ENCODE measurements at regions not wholly inside any gene's neighbourhood (a gene's known extent, or its start where the extent isn't known, plus 50 kb on each side); places are given as distances from the start of the nearest gene placed in this dataset.
"Not testable (repeated sequence)": the region's sequence is repeated elsewhere in the genome, so short reads cannot be mapped to it uniquely, and the experiment has no call there.

DNA sequence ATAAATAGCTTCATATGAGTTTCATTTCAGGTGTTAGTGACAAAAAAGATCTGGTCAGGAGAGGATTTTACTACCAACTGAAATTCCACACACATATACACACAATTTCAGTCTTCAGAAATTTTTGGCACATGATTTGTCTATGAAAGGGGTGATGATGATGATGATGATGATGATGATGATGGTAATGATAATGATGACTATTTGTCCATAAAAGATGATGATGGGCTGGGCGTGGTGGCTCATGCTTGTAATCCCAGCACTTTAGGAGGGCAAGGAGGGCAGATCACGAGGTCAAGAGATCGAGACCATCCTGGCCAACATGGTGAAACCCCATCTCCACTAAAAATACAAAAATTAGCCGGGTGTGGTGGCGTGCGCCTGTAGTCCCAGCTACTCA lies 288.2 kb downstream of the ANXA1 start:
- not testable (repeated sequence) for H3K4me3 Mint-ChIP-seq, H3K27ac Mint-ChIP-seq

GRCh38 chr9:73441223-73441622 lies 289.6 kb downstream of the ANXA1 start:
- ATAC-seq: no peak
- Mint-ChIP-seq H3K27ac (no peak overlapping the region), H3K4me1 (ENCODE audit: low read depth) (no peaks in the 10 kb centered on the region), H3K4me3 (no peak overlapping the region), H3K36me3 (ENCODE audit: low read depth) (no peaks in the 10 kb centered on the region), H3K9me3 (ENCODE audit: insufficient read depth) (no peaks in the 10 kb centered on the region), H3K27me3 (ENCODE audit: low read depth) (no peaks in the 10 kb centered on the region)
- no peak for DNase-seq
- ChIA-PET CTCF (no interaction called here), POLR2A (no interaction called here)

More for the DNA sequence above, 288.2 kb downstream of the ANXA1 start:
- H3K27me3 Mint-ChIP-seq (ENCODE audit: low read depth); H3K4me1 Mint-ChIP-seq (ENCODE audit: low read depth); H3K9me3 Mint-ChIP-seq (ENCODE audit: insufficient read depth); H3K36me3 Mint-ChIP-seq (ENCODE audit: low read depth); DNase-seq; CTCF ChIA-PET; ATAC-seq; POLR2A ChIA-PET: not testable (repeated sequence)

GRCh38 chr9:73441890-73442818 lies 290.5 kb downstream of the ANXA1 start:
- no peak for ATAC-seq
- H3K36me3 Mint-ChIP-seq (ENCODE audit: low read depth): no peaks in the 10 kb centered on the region
- DNase-seq: no peak
- H3K4me3 Mint-ChIP-seq: no peak overlapping the region
- H3K27ac Mint-ChIP-seq: no peak overlapping the region
- H3K4me1 Mint-ChIP-seq (ENCODE audit: low read depth): no peaks in the 10 kb centered on the region
- ChIA-PET POLR2A (no interaction called here), CTCF (no interaction called here)
- no peaks in the 10 kb centered on the region for H3K27me3 Mint-ChIP-seq (ENCODE audit: low read depth)
- H3K9me3 Mint-ChIP-seq (ENCODE audit: insufficient read depth): no peaks in the 10 kb centered on the region

DNA sequence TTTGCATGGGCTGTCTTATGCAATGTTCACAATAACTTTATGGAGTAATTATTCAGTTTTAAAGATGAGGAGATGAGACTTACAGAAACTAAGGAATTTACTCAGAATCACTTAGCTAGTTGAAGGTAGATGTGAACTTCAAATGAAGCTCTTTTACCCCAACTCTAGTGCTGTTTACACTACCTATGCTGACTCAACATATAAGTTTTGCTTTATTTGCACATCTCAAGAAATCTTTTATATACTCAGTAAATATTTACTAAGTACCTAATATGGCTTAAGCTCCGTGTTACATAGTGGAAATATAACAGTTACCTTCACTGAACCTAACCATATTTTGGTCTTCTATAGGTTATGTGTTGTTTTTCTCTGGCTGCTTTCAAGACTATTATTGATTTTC lies 293.2 kb downstream of the ANXA1 start:
- no peaks in the 10 kb centered on the region for H3K27me3 Mint-ChIP-seq (ENCODE audit: low read depth)
- H3K4me1 Mint-ChIP-seq (ENCODE audit: low read depth): no peaks in the 10 kb centered on the region
- CTCF ChIA-PET: no interaction called here
- no peak for DNase-seq
- no peaks in the 10 kb centered on the region for H3K36me3 Mint-ChIP-seq (ENCODE audit: low read depth)
- ATAC-seq: no peak
- no peak overlapping the region for H3K27ac Mint-ChIP-seq
- no peaks in the 10 kb centered on the region for H3K9me3 Mint-ChIP-seq (ENCODE audit: insufficient read depth)
- POLR2A ChIA-PET: no interaction called here
- no peak overlapping the region for H3K4me3 Mint-ChIP-seq

DNA sequence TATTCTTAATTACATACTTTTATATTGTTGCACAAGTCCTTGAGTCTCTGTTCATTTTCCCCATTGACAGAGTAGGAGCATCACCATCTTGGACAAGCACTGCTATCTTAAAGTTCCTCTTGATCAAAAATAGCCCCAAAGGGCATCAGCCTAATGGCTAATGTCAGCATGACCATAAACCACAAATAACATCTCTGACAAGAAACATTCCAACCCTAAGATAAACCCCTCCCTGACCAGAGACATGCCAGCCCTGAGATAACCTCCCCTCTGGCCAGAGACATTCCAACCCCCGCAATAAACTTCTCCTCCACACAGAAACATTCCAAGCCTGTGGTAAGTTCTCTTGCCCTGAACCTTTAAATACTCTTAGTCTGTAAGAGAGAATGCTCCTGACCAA lies 293.7 kb downstream of the ANXA1 start:
- H3K4me1 Mint-ChIP-seq (ENCODE audit: low read depth); ATAC-seq; H3K4me3 Mint-ChIP-seq; H3K9me3 Mint-ChIP-seq (ENCODE audit: insufficient read depth); H3K27me3 Mint-ChIP-seq (ENCODE audit: low read depth); DNase-seq; POLR2A ChIA-PET; CTCF ChIA-PET; H3K27ac Mint-ChIP-seq; H3K36me3 Mint-ChIP-seq (ENCODE audit: low read depth): not testable (repeated sequence)

DNA sequence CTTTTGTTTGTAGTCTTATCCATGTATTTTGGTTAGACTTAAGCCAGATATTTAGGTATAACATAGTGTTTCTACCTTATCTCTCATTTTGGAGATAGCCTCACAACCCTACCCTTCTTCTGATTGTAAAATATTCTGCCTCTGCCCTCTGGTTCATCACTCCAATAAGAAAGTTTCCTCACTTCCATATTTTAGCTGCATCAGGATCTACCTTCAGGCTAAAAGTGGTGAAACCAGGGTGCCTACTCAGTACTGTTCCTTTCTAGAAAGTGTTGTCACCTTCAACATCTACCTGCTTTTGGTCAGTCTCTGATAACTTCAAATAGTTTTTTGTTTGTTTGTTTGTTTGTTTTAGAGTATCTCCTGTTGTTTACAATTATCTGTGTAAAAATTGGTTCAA lies 294.6 kb downstream of the ANXA1 start:
- H3K27me3 Mint-ChIP-seq (ENCODE audit: low read depth): no peaks in the 10 kb centered on the region
- H3K4me1 Mint-ChIP-seq (ENCODE audit: low read depth): no peaks in the 10 kb centered on the region
- no peak for DNase-seq
- H3K27ac Mint-ChIP-seq: no peak overlapping the region
- no peaks in the 10 kb centered on the region for H3K36me3 Mint-ChIP-seq (ENCODE audit: low read depth)
- POLR2A ChIA-PET: no interaction called here
- ATAC-seq: no peak
- no peak overlapping the region for H3K4me3 Mint-ChIP-seq
- CTCF ChIA-PET: no interaction called here
- no peaks in the 10 kb centered on the region for H3K9me3 Mint-ChIP-seq (ENCODE audit: insufficient read depth)

- POLR2A ChIA-PET: no interaction called here
- no peak for DNase-seq
Measured at GRCh38 chr9:73451003-73451402, 299.3 kb downstream of the ANXA1 start.

DNA sequence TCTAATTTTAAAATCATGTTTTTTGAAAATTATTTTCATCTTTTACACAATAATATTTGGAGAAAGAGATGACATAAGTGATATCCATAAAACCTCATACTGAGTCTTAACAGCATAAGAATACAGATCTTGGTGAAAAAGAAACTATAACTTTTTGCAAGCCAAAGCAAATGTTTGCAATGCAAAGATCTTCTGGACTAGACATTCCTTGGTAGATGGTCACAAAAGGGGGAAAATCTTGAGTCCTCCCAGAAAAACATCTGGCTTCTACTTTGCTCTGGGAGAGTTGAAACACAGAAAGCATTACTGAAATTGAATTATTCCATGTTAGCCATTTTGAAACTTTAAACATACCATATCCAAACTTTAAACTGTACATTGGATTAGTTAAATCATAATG lies 308.2 kb downstream of the ANXA1 start:
- ATAC-seq: no peak
- Mint-ChIP-seq H3K27ac (no peak overlapping the region), H3K4me1 (ENCODE audit: low read depth) (no peaks in the 10 kb centered on the region), H3K9me3 (ENCODE audit: insufficient read depth) (no peaks in the 10 kb centered on the region), H3K27me3 (ENCODE audit: low read depth) (no peaks in the 10 kb centered on the region), H3K4me3 (no peak overlapping the region), H3K36me3 (ENCODE audit: low read depth) (no peaks in the 10 kb centered on the region)
- ChIA-PET POLR2A (no interaction called here), CTCF (no interaction called here)
- no peak for DNase-seq

More at GRCh38 chr9:73451003-73451402, 299.3 kb downstream of the ANXA1 start:
- Mint-ChIP-seq H3K27me3 (ENCODE audit: low read depth) (no peaks in the 10 kb centered on the region), H3K36me3 (ENCODE audit: low read depth) (no peaks in the 10 kb centered on the region), H3K27ac (no peak overlapping the region), H3K9me3 (ENCODE audit: insufficient read depth) (no peaks in the 10 kb centered on the region), H3K4me1 (ENCODE audit: low read depth) (no peaks in the 10 kb centered on the region), H3K4me3 (no peak overlapping the region)
- ATAC-seq: no peak
- CTCF ChIA-PET: no interaction called here

DNA sequence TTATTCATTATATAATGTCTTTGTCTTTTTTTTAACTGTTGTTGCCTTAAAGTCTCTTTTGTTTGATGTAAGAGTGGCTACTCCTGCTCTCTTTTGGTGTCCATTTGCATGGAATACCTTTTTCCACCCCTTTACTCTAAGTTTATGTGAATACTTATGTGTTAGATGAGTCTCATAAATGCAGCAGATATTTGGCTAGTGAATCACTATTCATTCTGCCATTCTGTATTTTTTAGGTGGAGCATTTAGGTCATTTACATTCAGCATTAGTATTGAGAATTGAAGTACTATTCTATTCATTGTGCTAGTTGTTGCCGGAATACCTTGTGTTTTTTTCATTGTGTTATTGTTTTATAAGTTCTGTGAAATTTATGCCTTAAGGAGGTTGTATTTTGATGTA lies 317.1 kb downstream of the ANXA1 start:
- ChIA-PET CTCF (no interaction called here), POLR2A (no interaction called here)
- ATAC-seq (no peak), DNase-seq (no peak)
- Mint-ChIP-seq H3K36me3 (ENCODE audit: low read depth) (no peaks in the 10 kb centered on the region), H3K27me3 (ENCODE audit: low read depth) (no peaks in the 10 kb centered on the region), H3K4me1 (ENCODE audit: low read depth) (no peaks in the 10 kb centered on the region), H3K4me3 (no peak overlapping the region), H3K9me3 (ENCODE audit: insufficient read depth) (no peaks in the 10 kb centered on the region), H3K27ac (no peak overlapping the region)

DNA sequence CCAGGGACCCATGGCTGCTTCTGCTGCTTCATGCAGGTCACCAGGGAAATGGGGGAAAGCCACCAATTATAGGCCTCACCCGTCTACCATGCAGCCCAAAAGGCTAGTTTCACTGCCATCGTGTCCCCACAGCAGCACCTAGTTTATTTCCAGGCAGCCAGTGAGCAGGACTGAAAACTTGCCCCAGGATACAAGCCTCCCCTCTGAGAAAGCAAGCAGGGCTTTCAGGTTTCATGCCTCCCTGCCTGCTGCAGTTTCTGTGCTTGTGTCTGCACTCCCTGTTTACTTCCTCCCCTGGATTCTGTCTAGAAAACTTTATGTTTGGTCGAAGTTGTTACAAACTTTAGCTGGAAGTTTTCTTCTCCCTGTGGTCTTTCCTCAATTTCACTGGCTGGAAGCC lies 319.1 kb downstream of the ANXA1 start:
- Mint-ChIP-seq H3K36me3 (ENCODE audit: low read depth) (no peaks in the 10 kb centered on the region), H3K27ac (no peak overlapping the region), H3K4me3 (no peak overlapping the region), H3K4me1 (ENCODE audit: low read depth) (no peaks in the 10 kb centered on the region), H3K9me3 (ENCODE audit: insufficient read depth) (no peaks in the 10 kb centered on the region), H3K27me3 (ENCODE audit: low read depth) (no peaks in the 10 kb centered on the region)
- ChIA-PET POLR2A (no interaction called here), CTCF (no interaction called here)
- no peak for ATAC-seq
- DNase-seq: no peak

- no peaks in the 10 kb centered on the region for H3K27me3 Mint-ChIP-seq (ENCODE audit: low read depth)
- DNase-seq: no peak
- CTCF ChIA-PET: no interaction called here
Measured at GRCh38 chr9:73474002-73474600, 322.4 kb downstream of the ANXA1 start.

GRCh38 chr9:73474625-73475024 lies 323.0 kb downstream of the ANXA1 start:
- Mint-ChIP-seq H3K9me3 (ENCODE audit: insufficient read depth) (no peaks in the 10 kb centered on the region), H3K4me3 (no peak overlapping the region), H3K27me3 (ENCODE audit: low read depth) (no peaks in the 10 kb centered on the region), H3K36me3 (ENCODE audit: low read depth) (no peaks in the 10 kb centered on the region), H3K27ac (no peak overlapping the region), H3K4me1 (ENCODE audit: low read depth) (no peaks in the 10 kb centered on the region)
- ATAC-seq (no peak), DNase-seq (no peak)
- ChIA-PET CTCF (no interaction called here), POLR2A (no interaction called here)

More at GRCh38 chr9:73474002-73474600, 322.4 kb downstream of the ANXA1 start:
- POLR2A ChIA-PET: no interaction called here
- no peak overlapping the region for H3K27ac Mint-ChIP-seq
- H3K9me3 Mint-ChIP-seq (ENCODE audit: insufficient read depth): no peaks in the 10 kb centered on the region
- H3K4me1 Mint-ChIP-seq (ENCODE audit: low read depth): no peaks in the 10 kb centered on the region
- H3K36me3 Mint-ChIP-seq (ENCODE audit: low read depth): no peaks in the 10 kb centered on the region
- ATAC-seq: no peak
- H3K4me3 Mint-ChIP-seq: no peak overlapping the region

DNA sequence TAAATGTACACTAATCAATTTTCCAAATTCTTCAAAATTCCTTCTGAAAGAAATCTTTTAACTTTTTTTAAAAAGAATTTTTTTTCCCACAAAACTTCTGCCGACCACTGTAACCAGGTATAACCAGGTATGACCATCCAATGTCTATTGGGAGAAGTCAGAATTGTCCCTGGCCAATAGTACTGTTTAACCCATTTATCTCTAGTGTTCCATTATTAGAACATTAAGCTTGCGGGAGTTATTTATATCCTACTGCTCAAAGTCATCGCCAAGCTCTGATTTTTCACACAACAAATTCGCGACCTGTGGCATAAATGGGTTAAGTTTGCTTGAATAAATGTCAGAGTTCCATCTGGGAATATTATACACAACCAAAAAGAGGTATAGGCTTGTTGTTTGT lies 343.2 kb downstream of the ANXA1 start:
- Mint-ChIP-seq H3K9me3 (ENCODE audit: insufficient read depth) (no peaks in the 10 kb centered on the region), H3K27ac (no peak overlapping the region), H3K4me3 (no peak overlapping the region), H3K4me1 (ENCODE audit: low read depth) (no peaks in the 10 kb centered on the region), H3K36me3 (ENCODE audit: low read depth) (no peaks in the 10 kb centered on the region), H3K27me3 (ENCODE audit: low read depth) (no peaks in the 10 kb centered on the region)
- DNase-seq (no peak), ATAC-seq (no peak)
- POLR2A ChIA-PET: no interaction called here
- CTCF ChIA-PET: no interaction called here
